ENCODE measurements at regions not wholly inside any gene's neighbourhood (a gene's known extent, or its start where the extent isn't known, plus 50 kb on each side); places are given as distances from the start of the nearest gene placed in this dataset.

DNA sequence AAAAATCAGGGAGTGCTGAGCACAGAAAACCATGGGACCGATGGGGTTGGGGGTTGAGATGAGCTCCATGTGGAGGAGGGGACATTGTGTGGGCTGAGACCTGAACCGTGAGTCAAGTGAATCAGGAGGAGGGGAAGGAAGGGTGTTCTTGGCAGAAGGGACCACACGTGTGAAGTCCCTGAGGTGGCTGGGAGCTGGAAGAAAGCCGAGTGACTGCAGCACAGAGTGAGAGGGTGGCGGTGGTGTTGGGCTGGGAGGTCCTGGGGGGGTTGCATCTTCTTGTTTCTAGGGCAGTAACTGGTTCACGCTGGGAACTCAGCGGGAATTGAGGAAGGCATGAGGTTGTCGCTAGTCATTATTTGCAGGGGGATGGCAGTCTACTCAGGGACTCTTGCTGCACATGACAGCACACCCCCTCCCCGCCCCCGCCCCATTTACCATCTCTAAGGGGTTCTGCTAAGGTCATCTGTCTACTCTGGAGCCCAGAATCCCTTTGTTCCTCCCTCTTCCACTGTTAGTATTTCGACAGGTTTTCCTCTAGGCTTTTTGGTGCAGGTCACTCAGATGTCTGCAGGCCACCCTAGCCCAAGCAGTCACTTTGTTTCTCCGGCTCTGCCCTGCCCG is 254.3 kb downstream of the TLE3 start:
- no peak for DNase-seq (ENCODE audit: low spot score)

- no peak for DNase-seq (ENCODE audit: low spot score)
Observed at GRCh38 chr15:69843900-69844304, 253.8 kb downstream of the TLE3 start.

DNA sequence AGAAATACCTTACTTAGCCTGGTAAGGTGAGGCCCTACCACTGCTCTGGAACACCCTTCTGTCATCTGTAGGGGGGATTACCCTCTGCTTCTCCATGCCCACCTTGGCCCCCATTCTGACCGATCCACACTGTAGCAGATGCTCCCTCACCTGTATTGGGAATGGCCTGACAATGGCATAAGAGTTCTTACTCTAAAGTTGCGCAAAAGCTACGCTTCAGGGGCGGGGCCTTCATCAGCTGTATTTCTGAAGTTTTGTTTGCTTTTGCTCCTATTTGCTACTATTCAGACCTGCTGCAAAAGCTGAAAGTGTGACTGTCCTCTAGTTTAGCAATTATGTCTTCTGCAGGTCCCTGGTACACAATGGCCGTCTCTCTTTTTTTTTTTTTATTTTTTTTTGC is 252.6 kb downstream of the TLE3 start:
- DNase-seq (ENCODE audit: low spot score): no peak

GRCh38 chr15:69847625-69848024 is 250.1 kb downstream of the TLE3 start:
- DNase-seq (ENCODE audit: low spot score): no peak

GRCh38 chr15:69848096-69848495 is 249.6 kb downstream of the TLE3 start:
- DNase-seq (ENCODE audit: low spot score): no peak

DNA sequence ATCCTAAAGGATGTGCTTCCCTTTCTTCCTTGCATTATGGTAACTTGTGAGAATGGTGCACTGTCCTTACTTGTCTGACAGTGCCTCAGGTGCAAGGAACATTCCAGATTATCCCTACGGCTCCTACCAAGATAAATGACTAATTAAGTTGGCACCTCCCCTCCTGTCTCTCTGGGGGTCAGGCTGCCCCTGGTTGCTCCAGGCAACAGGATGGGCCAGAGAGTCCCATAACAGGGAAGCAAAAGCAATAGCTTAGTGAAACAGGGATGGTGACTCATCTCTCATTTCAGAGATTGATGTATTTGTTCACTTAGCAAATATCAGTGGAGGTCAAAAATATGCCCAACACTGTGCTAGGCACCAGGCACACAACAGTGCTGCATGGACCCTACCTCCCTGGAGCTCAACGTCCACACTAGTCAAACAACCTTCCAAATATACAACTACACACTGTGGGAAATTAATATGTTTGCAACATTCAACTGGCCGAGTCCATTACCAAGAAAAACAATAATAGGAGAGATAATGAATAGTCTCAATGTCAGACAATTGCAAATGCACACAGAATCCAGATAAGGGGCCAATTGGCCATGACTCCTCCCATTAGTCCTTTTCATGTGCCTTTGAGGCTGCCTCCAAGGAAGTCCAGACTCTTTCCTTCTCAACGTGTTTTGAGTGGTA is 249.0 kb downstream of the TLE3 start:
- no peak for DNase-seq (ENCODE audit: low spot score)

GRCh38 chr15:69849232-69849610 is 248.5 kb downstream of the TLE3 start:
- DNase-seq (ENCODE audit: low spot score): no peak

DNA sequence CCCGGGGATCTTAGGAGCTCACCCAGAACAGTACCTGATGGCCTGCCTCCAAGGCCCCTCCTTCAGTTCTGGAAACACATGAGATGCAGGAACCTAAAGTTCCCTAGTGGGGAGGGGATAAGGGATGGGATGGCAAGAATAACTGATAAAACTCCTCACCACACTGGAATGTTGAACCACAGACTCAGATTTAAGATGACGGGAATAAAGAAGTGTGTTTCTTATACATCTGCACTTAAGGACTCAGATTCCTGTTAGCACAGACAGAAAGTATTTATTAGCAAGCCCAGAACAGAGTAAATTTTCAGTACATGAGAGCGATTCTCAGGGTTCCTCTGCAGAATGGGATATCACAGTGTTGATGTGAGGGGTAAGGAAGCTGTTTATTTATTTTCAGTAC is 245.2 kb downstream of the TLE3 start:
- DNase-seq (ENCODE audit: low spot score): peak; percentile 32

DNA sequence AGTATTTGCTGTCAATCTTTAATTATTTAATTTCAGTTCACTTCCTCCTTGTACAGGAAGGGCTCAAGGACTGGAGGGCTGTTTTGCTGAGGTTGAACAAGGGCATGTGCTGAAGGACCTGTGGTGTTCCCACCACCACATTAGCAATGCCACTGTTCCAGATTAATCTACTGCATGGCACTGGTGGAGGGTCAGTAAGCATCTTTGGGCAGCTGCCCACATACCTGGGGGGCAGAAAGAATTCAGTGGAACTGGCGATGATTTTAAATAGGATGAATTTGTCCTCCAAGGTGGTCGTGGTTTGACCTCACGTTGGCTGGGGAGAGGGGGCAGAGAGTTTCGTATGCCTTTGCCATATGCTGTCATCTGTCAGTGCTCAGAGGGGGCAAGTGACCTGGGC is 244.8 kb downstream of the TLE3 start:
- DNase-seq (ENCODE audit: low spot score): no peak

DNA sequence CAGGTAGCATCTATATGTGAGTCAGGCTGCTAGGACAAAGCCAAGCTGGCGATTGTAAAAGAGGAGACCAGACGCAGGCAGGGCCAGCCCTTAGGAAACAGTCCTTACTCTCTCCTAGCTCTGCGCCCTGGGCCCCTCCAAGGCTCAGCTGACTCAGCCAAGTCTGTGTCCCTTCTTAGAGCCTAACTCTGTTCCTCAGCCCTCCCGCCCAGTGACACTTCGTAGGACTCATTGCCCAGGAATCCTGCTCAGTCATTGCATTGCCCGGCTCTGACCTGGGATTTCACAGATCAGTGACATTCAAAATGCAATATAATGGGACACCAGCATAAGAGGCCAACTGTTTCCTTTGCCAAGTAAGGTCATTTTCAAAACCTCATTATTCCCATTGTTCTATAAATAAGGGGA is 244.2 kb downstream of the TLE3 start:
- peak; percentile 92 for DNase-seq (ENCODE audit: low spot score)

DNA sequence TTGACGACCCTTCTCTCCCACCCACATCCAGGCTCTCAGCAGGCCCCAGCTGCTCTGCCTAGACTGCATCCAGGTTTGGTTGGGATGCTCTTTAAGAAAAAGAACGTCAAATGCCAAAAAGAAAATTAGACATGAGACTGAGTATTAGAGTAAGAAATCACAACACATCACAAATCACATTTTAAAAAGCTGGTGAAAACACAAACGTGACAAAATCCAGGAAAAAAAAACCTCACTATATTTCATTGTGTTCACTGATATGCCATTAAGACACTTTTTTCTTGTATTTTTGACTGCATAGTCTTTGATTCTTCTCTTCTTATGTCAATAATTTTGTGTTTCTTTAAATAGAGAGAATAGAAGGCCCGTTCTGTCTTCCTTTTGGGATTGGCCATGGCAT is 243.7 kb downstream of the TLE3 start:
- DNase-seq (ENCODE audit: low spot score): no peak

- peak; percentile 69 for DNase-seq (ENCODE audit: low spot score)
Observed at GRCh38 chr15:69854521-69855181, 243.1 kb downstream of the TLE3 start.

- no peak for DNase-seq (ENCODE audit: low spot score)
Observed at GRCh38 chr15:69855258-69856000, 242.3 kb downstream of the TLE3 start.

GRCh38 chr15:69857250-69857649 is 240.5 kb downstream of the TLE3 start:
- no peak for DNase-seq (ENCODE audit: low spot score)

DNA sequence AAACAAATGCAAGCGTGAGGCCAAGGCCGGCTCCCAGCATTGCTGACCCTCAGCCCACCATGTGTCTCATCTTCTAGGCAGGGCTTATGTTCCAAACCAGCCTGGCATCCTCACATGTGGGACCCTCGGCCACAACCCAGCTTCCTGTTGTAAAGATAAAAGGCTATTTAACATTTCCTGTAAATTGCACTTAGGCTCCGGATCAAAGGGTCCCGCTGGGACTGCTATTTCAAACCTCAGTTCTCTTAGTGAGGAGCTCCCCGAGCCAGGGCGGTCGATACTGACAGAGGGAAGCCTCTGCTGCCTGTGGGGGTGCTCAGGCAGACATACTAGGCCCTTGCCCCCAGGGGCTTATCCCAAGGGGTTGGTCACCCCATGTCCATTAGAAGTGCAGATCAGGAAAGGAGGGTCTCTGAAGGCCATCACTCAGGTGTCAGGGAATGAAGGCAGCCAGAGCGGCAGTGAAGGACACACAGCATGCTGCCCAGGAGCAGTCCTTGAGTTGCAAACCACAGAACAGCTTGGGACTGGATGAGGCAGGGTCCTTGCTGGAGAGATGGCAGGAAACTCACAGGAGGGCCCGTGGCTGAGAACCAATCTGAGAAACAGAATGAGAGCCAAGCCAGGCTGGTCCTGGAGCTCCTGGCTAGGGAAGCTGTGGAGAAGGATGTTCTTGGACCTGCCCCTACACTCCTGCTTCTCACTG is 239.9 kb downstream of the TLE3 start:
- DNase-seq (ENCODE audit: low spot score): no peak

DNA sequence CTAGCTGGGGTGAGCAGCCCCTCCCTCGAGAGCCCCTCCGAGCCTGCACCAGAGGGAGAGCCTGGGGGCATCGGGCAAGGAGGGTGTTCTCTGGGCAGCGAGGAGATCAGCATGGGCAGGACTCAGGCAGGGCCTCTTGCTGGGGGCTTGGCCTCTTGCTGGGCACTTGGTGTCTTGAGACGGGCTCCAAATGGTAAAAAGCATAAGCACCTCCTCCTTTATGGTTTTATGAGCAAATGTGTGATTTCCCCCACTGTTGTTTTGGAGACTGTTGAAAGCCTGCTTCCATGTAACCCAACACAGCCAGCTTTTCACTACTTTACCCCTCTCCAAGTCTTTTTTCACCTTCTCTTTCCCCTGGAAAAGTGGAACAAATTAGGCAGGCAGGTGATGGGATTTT is 239.3 kb downstream of the TLE3 start:
- no peak for DNase-seq (ENCODE audit: low spot score)

DNA sequence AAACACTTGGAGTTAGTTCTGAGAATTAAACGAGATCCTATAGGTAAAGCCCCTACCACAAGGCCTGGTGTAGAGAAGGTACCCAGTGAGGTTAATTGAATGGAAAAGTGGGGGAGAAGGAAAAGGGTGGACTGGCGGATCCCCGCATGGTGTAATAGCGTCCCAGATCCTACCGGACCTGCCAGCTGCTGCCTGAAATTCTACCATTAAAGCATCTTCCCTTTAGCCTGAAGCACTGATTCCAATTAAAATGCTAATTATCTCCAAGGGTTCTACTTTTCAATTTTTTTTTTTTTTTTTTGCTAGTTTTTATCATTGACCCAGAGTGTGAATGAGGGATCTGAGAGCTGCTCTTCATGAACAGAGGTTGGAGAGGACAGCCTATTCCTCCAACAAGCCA is 237.9 kb downstream of the TLE3 start:
- no peak for DNase-seq (ENCODE audit: low spot score)

- DNase-seq (ENCODE audit: low spot score): no peak
Observed at GRCh38 chr15:69860321-69860720, 237.4 kb downstream of the TLE3 start.

- no peak for DNase-seq (ENCODE audit: low spot score)
Observed at GRCh38 chr15:69860921-69861320, 236.8 kb downstream of the TLE3 start.

DNA sequence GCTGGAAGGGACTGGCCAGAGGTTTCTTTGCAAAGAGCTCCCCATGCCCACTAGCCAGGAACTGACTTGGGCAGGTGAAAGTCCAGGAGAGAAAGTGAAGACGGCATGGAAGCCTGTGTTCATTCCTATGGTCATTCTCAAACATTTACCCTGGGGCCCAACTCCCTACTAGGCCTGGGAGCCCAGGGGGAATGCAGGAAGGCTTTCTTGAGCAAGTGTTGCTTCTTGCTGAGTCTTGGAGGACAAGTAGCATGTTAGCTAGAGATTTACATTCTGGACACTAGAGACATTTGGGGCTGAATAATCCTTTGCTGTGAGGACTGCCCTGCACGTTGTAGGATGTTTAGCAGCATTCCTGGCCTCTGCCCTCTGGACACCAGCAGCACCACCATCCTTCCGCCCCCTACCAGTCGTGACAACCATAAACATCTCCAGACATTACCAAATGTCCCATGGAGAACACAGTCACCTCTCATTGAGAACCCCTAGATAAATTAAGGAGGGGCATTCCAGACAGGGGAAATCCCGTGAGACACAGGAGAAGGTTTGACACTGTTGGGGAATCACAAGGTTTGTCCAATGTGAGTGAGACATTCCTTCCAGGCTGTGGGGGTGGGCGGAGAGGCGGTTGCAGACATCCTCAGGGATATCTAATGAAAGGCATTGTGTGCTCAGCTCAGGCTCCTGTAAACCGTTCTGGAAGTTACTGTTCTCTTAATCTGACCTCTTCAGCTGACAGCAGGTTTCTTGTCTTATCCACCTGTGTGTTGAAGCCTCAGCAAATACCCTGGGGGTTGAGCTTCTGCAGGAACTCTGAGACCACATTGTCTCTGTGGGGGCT is 236.2 kb downstream of the TLE3 start:
- DNase-seq (ENCODE audit: low spot score): no peak

- no peak for DNase-seq (ENCODE audit: low spot score)
Observed at GRCh38 chr15:69862540-69862939, 235.2 kb downstream of the TLE3 start.

Data from AG20443 (cell line).